ENCODE measurements at regions not wholly inside any gene's neighbourhood (a gene's known extent, or its start where the extent isn't known, plus 50 kb on each side); places are given as distances from the start of the nearest gene placed in this dataset.

- TF ChIP-seq MEF2A (IDR thresholded peaks at IDR 0.05; ENCODE audit: borderline replicate concordance, low read depth), result no peak
- TF ChIP-seq TAF1 (IDR thresholded peaks at IDR 0.05; ENCODE audit: borderline replicate concordance, low read depth, low read length), result no peak
- no peak for TF ChIP-seq GATA2 (CRISPR knock-in tag; IDR thresholded peaks at IDR 0.05)
- TF ChIP-seq RCOR1 (IDR thresholded peaks at IDR 0.05; ENCODE audit: low read length), result no peak
- TF ChIP-seq ELF1 (IDR thresholded peaks at IDR 0.05), result no peak
Measured at GRCh38 chr7:36084485-36085091, 68.5 kb upstream of the EEPD1 start (continued).

GRCh38 chr7:36085096-36085495 lies 68.0 kb upstream of the EEPD1 start:
- H3K4me3 ChIP-seq (ENCODE audit: low read depth in 2 of 2, low read length in 1 of 2), result no peak overlapping the region
- no peak overlapping the region for H3K9ac ChIP-seq
- ChIA-PET CTCF (interaction anchor here (1.0 to 2.8 kb wide), 4 partner anchors 11 to 100 kb away, joined by 3 to 10 read pairs (median 6); no protein-coding TSS in a partner anchor), POLR2A (no interaction called here)
- no peak overlapping the region for H3K4me2 ChIP-seq
- H3K4me1 ChIP-seq (ENCODE audit: control insufficient read depth in 1 of 2, insufficient read depth in 2 of 2, low read depth in 1 of 2, low read length in 1 of 2), result peaks cover 0 to 8% of the 10 kb centered on the region in 2 experiments; a peak in 1 of 4 replicates
- H3K27me3 ChIP-seq (ENCODE audit: insufficient read depth), result no peaks in the 10 kb centered on the region
- 89% methylated on average over 15 of the region's 16 CpGs for WGBS (ENCODE audit: low lambda C conversion rate)
- H3K79me2 ChIP-seq (ENCODE audit: insufficient read depth), result no peaks in the 10 kb centered on the region
- no peaks in the 10 kb centered on the region for H3K9me3 ChIP-seq
- no peaks in the 10 kb centered on the region for H4K20me1 ChIP-seq (ENCODE audit: insufficient read depth)
- no peak overlapping the region for H2AFZ ChIP-seq (ENCODE audit: low read depth)
- TF ChIP-seq PBX3 (IDR thresholded peaks at IDR 0.05), result no peak
- no peak for TF ChIP-seq RXRA (IDR thresholded peaks at IDR 0.05; ENCODE audit: borderline replicate concordance, low read depth)
- TF ChIP-seq RFX5 (IDR thresholded peaks at IDR 0.05; ENCODE audit: low read length), result no peak
- TF ChIP-seq FOXM1 (IDR thresholded peaks at IDR 0.05; ENCODE audit: low read depth), result no peak
- TF ChIP-seq GATA2 (CRISPR knock-in tag; IDR thresholded peaks at IDR 0.05), result no peak
- no peak for TF ChIP-seq SMC3 (IDR thresholded peaks at IDR 0.05; ENCODE audit: low read depth, low read length)
- no peak for TF ChIP-seq FOSL2 (IDR thresholded peaks at IDR 0.05; ENCODE audit: borderline replicate concordance, low read depth)
- no peak for TF ChIP-seq POLR2AphosphoS5 (IDR thresholded peaks at IDR 0.05; ENCODE audit: low read depth, low read length)
- TF ChIP-seq USF2 (IDR thresholded peaks at IDR 0.05; ENCODE audit: borderline replicate concordance, low read depth, low read length), result no peak
- no peak for TF ChIP-seq MXI1 (IDR thresholded peaks at IDR 0.05; ENCODE audit: low read depth, low read length)
- TF ChIP-seq GABPA (IDR thresholded peaks at IDR 0.05; ENCODE audit: low read depth), result no peak
- no peak for TF ChIP-seq MAX (IDR thresholded peaks at IDR 0.05; ENCODE audit: low read depth)
- TF ChIP-seq TAF1 (IDR thresholded peaks at IDR 0.05; ENCODE audit: borderline replicate concordance, low read depth, low read length), result no peak
- no peak for TF ChIP-seq RCOR1 (IDR thresholded peaks at IDR 0.05; ENCODE audit: low read length)
- TF ChIP-seq SIN3A (IDR thresholded peaks at IDR 0.05; ENCODE audit: borderline replicate concordance, low read depth, low read length), result no peak
- TF ChIP-seq EP300 (IDR thresholded peaks at IDR 0.05; ENCODE audit: borderline replicate concordance in 1 of 2, low read depth in 1 of 2, low read length in 1 of 2), result no peak
- TF ChIP-seq REST (IDR thresholded peaks at IDR 0.05; ENCODE audit: low read depth, low read length), result no peak
- TF ChIP-seq RAD21 (IDR thresholded peaks at IDR 0.05; ENCODE audit: low read length), result no peak
- TF ChIP-seq TCF12 (IDR thresholded peaks at IDR 0.05), result no peak
- no peaks in the 10 kb centered on the region for H3F3A ChIP-seq (replicated peaks; ENCODE audit: insufficient read depth)
- no peak for DNase-seq
- no peaks in the 10 kb centered on the region for H3K9me2 ChIP-seq
- H3K27ac ChIP-seq (ENCODE audit: low read depth in 2 of 2, low read length in 1 of 2), result no peak overlapping the region
- H3K36me3 ChIP-seq (replicated peaks in 1 of 2; ENCODE audit: control insufficient read depth in 1 of 2, insufficient read depth in 2 of 2, low read length in 1 of 2), result no peaks in the 10 kb centered on the region

Data from SK-N-SH (cell line).